Naive thymus-derived CD4-positive, alpha-beta T cell (primary cell): ENCODE measurements at regions not wholly inside any gene's neighbourhood (a gene's known extent, or its start where the extent isn't known, plus 50 kb on each side); places are given as distances from the start of the nearest gene placed in this dataset.
"Not testable (repeated sequence)": the region's sequence is repeated elsewhere in the genome, so short reads cannot be mapped to it uniquely, and the experiment has no call there.

Experiments used
- ATAC-seq: fragments of 150-1000 bp; cut with Tn5 transposase; 2 replicates; pipeline ENCODE4 v1.10.0; 2021; ENCODE audit warnings: mild to moderate bottlenecking, moderate library complexity
- CTCF ChIA-PET: fragments of 350-600 bp; sonication (Branson Sonifier 250); formaldehyde crosslinking; loops from one replicate; lab custom pipeline; 2021; ENCODE audit warnings: antibody characterized with exemption; lab: Charles Lee
- POLR2A ChIA-PET: fragments of 350-600 bp; sonication (Branson Sonifier 250); formaldehyde crosslinking; loops from one replicate; lab custom pipeline; 2021; ENCODE audit warnings: antibody characterized with exemption, inconsistent platforms; lab: Charles Lee
- DNase-seq, 9 donors: peaks; one replicate each; pipeline versions ENCODE4 v3.0.0 to v3.0.0-alpha.2; 2020 to 2022; ENCODE audit warnings: mixed read lengths in 1 of 9
- H3K27ac ChIP-seq: one replicate; pipeline ENCODE4 v1.7.0; 2013; ENCODE audit warnings: mild to moderate bottlenecking, low read depth, low read length, moderate library complexity
- H3K27me3 ChIP-seq, 2 donors: one replicate each; pipeline ENCODE4 v1.7.0; 2013; ENCODE audit warnings: low read length in 2 of 2, mild to moderate bottlenecking in 2 of 2, moderate library complexity in 2 of 2; ENCODE audit not compliant: control insufficient read depth in 2 of 2, insufficient read depth in 2 of 2
- H3K36me3 ChIP-seq, 3 experiments: 1 replicate in 2 of 3; 2 replicates in 1 of 3; pipeline ENCODE4 v1.7.0; 2013; ENCODE audit warnings: low read length in 3 of 3, mild to moderate bottlenecking in 3 of 3, moderate library complexity in 1 of 3; ENCODE audit not compliant: insufficient read depth in 3 of 3, control insufficient read depth in 2 of 3
- H3K4me1 ChIP-seq, 2 donors: one replicate each; pipeline ENCODE4 v1.7.0; 2013; ENCODE audit warnings: low read length in 2 of 2, mild to moderate bottlenecking in 2 of 2, moderate library complexity in 1 of 2; ENCODE audit not compliant: control insufficient read depth in 2 of 2, insufficient read depth in 2 of 2
- H3K4me3 ChIP-seq: 2 replicates; pipeline ENCODE4 v1.7.0; 2013; ENCODE audit warnings: mild to moderate bottlenecking, low read length
- H3K9me3 ChIP-seq, 3 experiments: 1 replicate in 2 of 3; 2 replicates in 1 of 3; pipeline ENCODE4 v1.7.0; 2013; ENCODE audit warnings: low read length in 3 of 3; ENCODE audit not compliant: control insufficient read depth in 2 of 3
- H3K27ac Mint-ChIP-seq, 9 donors: one replicate each; pipeline ENCODE4 v1.8.0; 2020 to 2022; ENCODE audit warnings: mixed read lengths in 9 of 9, mild to moderate bottlenecking in 8 of 9, moderate library complexity in 5 of 9, inconsistent platforms in 2 of 9
- H3K27me3 Mint-ChIP-seq, 5 donors: one replicate each; pipeline ENCODE4 v1.8.0; 2021 to 2022; ENCODE audit warnings: mixed read lengths in 5 of 5, mild to moderate bottlenecking in 1 of 5
- H3K36me3 Mint-ChIP-seq, 5 donors: one replicate each; pipeline ENCODE4 v1.8.0; 2020 to 2022; ENCODE audit warnings: mixed read lengths in 5 of 5, mild to moderate bottlenecking in 3 of 5, inconsistent platforms in 1 of 5
- H3K4me1 Mint-ChIP-seq, 7 donors: one replicate each; pipeline ENCODE4 v1.8.0; 2020 to 2022; ENCODE audit warnings: mixed read lengths in 7 of 7, mild to moderate bottlenecking in 3 of 7, inconsistent platforms in 1 of 7
- H3K4me3 Mint-ChIP-seq, 10 donors: one replicate each; pipeline ENCODE4 v1.8.0; 2020 to 2022; ENCODE audit warnings: mild to moderate bottlenecking in 10 of 10, mixed read lengths in 10 of 10, moderate library complexity in 6 of 10, inconsistent platforms in 2 of 10
- H3K9me3 Mint-ChIP-seq, 11 donors: one replicate each; pipeline ENCODE4 v1.8.0; 2020 to 2022; ENCODE audit warnings: mixed read lengths in 11 of 11, mild to moderate bottlenecking in 4 of 11, inconsistent platforms in 1 of 11, moderate library complexity in 1 of 11
- intact Hi-C, 2 donors: fragments of 100-400 bp; cut with micrococcal nuclease; formaldehyde crosslinking; loops; one replicate each; pipeline ENCODE4 v1.15.1; 2023

DNA sequence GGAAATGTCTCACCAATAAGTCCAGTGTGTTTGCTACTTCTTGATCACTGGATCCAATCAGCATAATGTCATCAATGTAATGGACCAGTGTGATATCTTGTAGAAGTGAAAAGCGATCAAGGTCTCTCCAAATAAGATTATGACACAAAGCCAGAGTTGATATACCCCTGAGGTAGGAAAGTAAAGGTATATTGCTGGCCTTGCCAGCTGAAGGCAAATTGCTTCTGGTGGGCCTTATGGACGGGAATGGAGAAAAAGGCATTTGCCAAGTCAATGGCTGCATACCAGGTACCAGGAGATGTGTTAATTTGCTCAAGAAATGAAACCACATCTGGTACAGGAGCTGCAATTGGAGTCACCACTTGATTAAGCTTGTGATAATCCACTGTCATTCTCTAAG is 158.5 kb downstream of the CYP26A1 start:
- POLR2A ChIA-PET, H3K4me1 Mint-ChIP-seq, H3K27me3 ChIP-seq, H3K36me3 Mint-ChIP-seq, ATAC-seq, CTCF ChIA-PET, H3K27ac ChIP-seq, H3K36me3 ChIP-seq, H3K27ac Mint-ChIP-seq, DNase-seq, H3K27me3 Mint-ChIP-seq, H3K4me1 ChIP-seq, intact Hi-C loops, H3K4me3 ChIP-seq, H3K9me3 Mint-ChIP-seq, H3K9me3 ChIP-seq, H3K4me3 Mint-ChIP-seq: not testable (repeated sequence)

DNA sequence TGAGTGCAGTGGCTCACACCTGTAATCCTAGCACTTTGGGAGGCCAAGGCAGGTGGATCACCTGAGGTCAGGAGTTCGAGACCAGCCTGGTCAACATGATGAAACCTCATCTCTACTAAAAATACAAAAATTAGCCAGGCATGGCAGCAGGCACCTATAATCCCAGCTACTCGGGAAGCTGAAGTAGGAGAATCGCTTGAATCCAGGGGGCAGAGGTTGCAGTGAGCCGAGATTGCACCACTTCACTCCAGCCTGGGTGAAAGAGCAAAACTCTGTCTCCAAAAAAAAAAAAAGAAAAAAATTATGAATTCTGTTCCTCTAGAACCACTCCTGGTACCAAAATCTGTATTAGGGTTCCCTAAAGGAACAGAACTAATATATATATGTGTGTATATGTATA is 161.2 kb downstream of the CYP26A1 start:
- H3K4me3 Mint-ChIP-seq, H3K27ac ChIP-seq, DNase-seq, H3K36me3 Mint-ChIP-seq, ATAC-seq, intact Hi-C loops, H3K27ac Mint-ChIP-seq, H3K4me3 ChIP-seq, H3K27me3 Mint-ChIP-seq, CTCF ChIA-PET, H3K27me3 ChIP-seq, H3K4me1 ChIP-seq, H3K36me3 ChIP-seq, POLR2A ChIA-PET, H3K4me1 Mint-ChIP-seq, H3K9me3 Mint-ChIP-seq, H3K9me3 ChIP-seq: not testable (repeated sequence)

DNA sequence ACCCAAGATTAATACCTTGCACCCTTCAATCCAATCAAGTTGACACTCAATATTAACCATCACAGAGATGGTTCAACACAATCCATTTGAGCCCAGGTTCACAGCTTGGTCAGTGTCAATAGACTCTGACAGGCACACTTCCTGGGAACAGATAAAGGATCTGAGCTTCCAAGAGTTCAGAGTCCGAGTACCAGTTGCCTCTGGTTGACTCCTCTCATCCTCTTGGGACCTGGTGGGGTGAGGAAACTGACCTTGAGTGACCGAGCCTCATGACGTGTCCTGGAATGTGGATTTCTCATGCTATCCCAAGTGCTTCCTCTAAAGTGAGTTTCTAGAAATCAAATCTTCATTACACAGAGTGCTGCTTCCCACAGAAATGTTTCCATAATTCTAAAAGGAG is 162.0 kb downstream of the CYP26A1 start:
- Mint-ChIP-seq H3K4me3 (no peak overlapping the region), H3K27ac (no peak overlapping the region), H3K36me3 (no peaks in the 10 kb centered on the region), H3K4me1 (no peaks in the 10 kb centered on the region), H3K27me3 (peaks cover 5 to 12% (median 6%) of the 10 kb centered on the region in 5 donors), H3K9me3 (no peaks in the 10 kb centered on the region)
- Histone ChIP-seq H3K9me3 (no peaks in the 10 kb centered on the region), H3K27ac (no peak overlapping the region), H3K4me3 (no peak overlapping the region), H3K36me3 (no peaks in the 10 kb centered on the region), H3K4me1 (no peaks in the 10 kb centered on the region), H3K27me3 (no peaks in the 10 kb centered on the region)
- CTCF ChIA-PET = no interaction called here
- POLR2A ChIA-PET = no interaction called here
- no peak for DNase-seq
- intact Hi-C loops = no loop called here
- no peak for ATAC-seq

DNA sequence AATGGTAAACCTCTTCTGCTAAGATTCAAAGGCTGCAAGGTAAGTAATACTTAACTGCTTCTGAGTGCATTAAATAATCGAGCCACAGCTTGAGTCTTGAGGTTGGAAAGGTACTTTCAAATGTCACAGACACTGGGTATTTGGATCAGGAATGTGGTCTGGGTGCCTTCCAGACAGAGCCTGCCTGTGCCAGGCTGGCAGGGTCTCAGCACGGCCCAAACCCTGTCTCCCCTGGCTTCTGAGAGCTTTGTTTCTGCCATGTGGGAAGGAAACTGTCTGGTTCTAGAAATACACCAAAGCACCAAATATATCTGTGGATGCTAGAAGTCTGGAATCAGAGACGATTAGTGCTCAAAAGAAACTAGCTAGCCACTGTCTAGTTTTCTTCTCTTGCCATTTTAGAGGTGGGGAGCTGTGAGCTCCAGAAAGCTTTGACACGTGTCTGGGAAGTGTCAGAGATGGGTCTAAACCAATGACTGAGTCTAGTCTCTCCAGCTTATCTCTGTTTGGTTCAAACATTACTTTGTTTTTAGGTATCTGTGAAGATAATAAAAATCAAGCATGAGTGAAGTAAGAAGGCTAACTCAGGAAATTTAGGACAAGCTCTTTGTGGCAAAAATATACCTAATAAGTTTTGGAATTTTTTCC is 162.8 kb downstream of the CYP26A1 start:
- Histone ChIP-seq H3K4me1 (no peaks in the 10 kb centered on the region), H3K27me3 (no peaks in the 10 kb centered on the region), H3K4me3 (no peak overlapping the region), H3K9me3 (no peaks in the 10 kb centered on the region), H3K27ac (no peak overlapping the region), H3K36me3 (no peaks in the 10 kb centered on the region)
- Mint-ChIP-seq H3K9me3 (no peaks in the 10 kb centered on the region), H3K27me3 (peaks cover 5 to 13% (median 8%) of the 10 kb centered on the region in 5 donors), H3K36me3 (no peaks in the 10 kb centered on the region), H3K4me1 (no peaks in the 10 kb centered on the region), H3K4me3 (no peak overlapping the region), H3K27ac (no peak overlapping the region)
- intact Hi-C loops = no loop called here
- ChIA-PET CTCF (no interaction called here), POLR2A (no interaction called here)
- ATAC-seq (no peak), DNase-seq (no peak)

DNA sequence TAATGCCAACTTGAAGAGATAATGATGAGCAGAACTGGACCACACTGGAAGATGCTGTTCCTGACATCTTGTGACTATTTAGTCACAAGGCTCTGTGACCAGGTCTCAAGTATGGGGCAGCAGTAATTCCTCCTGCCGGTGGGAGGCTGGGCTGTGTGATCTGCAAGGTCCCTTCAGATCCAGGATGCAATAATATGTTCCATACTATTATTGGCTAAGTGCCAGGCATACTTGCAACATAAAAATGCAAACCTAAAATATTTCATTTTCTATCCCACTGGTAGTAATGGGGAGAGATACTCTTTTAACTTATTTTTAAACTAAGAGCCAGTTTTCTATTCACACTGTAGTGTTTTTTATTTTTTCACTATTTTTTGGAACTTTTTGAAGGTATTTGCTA is 171.5 kb downstream of the CYP26A1 start:
- H3K27ac ChIP-seq = no peak overlapping the region
- POLR2A ChIA-PET = no interaction called here
- no peaks in the 10 kb centered on the region for H3K36me3 ChIP-seq
- Mint-ChIP-seq H3K4me3 (no peak overlapping the region), H3K4me1 (no peaks in the 10 kb centered on the region), H3K36me3 (no peaks in the 10 kb centered on the region), H3K27ac (no peak overlapping the region), H3K27me3 (peaks cover 6 to 38% (median 11%) of the 10 kb centered on the region in 5 donors), H3K9me3 (peaks cover 0 to 2% (median 0%) of the 10 kb centered on the region in 11 donors)
- no peak for DNase-seq
- no peaks in the 10 kb centered on the region for H3K27me3 ChIP-seq
- no peak overlapping the region for H3K4me3 ChIP-seq
- H3K9me3 ChIP-seq = no peaks in the 10 kb centered on the region
- CTCF ChIA-PET = no interaction called here
- H3K4me1 ChIP-seq = no peaks in the 10 kb centered on the region
- intact Hi-C loops = no loop called here
- no peak for ATAC-seq

DNA sequence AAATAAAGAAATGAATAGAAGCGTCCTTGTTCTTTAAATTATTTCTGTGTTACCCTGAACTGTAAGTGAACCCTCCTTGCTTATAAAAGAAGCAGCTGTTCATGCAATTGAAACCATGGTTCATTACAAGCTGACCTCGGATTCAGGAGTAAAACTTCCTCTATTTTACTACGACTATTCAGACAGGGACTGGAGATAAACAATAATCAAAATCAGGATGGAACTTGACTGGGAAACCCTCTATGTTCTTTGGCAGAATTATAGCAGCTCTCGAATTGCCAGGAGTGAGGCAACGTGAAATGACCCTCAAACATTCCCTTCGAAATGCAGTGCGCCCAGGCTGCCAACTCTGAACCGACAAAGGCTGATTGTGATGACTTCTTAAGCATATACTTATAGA is 172.1 kb downstream of the CYP26A1 start:
- POLR2A ChIA-PET = no interaction called here
- H3K27me3 Mint-ChIP-seq = peaks cover 6 to 36% (median 8%) of the 10 kb centered on the region in 5 donors
- H3K27me3 ChIP-seq = no peaks in the 10 kb centered on the region
- no peaks in the 10 kb centered on the region for H3K4me1 ChIP-seq
- intact Hi-C loops = no loop called here
- no peak overlapping the region for H3K4me3 ChIP-seq
- DNase-seq (no peak), ATAC-seq (no peak)
- peaks cover 0 to 2% (median 0%) of the 10 kb centered on the region in 11 donors for H3K9me3 Mint-ChIP-seq
- H3K36me3 ChIP-seq = no peaks in the 10 kb centered on the region
- H3K27ac Mint-ChIP-seq = no peak overlapping the region
- H3K9me3 ChIP-seq = no peaks in the 10 kb centered on the region
- CTCF ChIA-PET = no interaction called here
- H3K36me3 Mint-ChIP-seq = no peaks in the 10 kb centered on the region
- no peak overlapping the region for H3K27ac ChIP-seq
- no peak overlapping the region for H3K4me3 Mint-ChIP-seq
- no peaks in the 10 kb centered on the region for H3K4me1 Mint-ChIP-seq

DNA sequence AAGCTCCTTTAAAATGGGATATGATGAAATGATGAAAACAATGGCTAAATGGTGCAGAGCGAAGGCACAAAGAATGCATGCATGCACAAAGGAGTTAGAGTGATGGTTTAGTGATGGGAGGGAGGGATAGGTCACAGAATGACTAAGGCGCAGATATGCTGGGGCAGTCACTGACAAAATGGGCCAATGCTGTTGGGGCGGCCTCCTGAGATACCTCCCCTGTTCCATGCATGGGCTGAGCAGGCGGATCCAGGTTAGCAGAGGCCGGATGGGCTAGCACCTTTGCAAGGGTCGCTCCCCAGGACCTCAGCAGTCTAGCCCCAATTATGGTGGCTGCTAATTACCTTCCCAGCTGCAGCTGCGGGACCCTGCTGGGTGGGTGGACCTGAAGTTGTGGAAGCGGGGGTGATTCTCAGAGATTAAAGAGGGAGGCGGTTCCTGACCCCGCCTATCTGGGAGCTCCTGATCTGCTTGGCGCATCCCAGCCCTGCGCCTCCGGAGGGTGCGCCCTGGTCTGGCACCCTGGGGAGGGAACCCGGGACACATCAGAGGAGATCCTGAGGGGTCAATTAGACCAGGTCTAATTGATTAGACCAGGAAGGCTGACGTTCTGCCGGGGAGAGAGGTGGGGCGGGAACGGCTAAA is 175.0 kb downstream of the CYP26A1 start:
- H3K27ac Mint-ChIP-seq = no peak overlapping the region
- intact Hi-C loops = no loop called here
- Histone ChIP-seq H3K4me3 (no peak overlapping the region), H3K36me3 (no peaks in the 10 kb centered on the region), H3K9me3 (no peaks in the 10 kb centered on the region), H3K27me3 (no peaks in the 10 kb centered on the region), H3K4me1 (no peaks in the 10 kb centered on the region), H3K27ac (no peak overlapping the region)
- no peak overlapping the region for H3K4me3 Mint-ChIP-seq
- no peak for DNase-seq
- H3K4me1 Mint-ChIP-seq = no peaks in the 10 kb centered on the region
- CTCF ChIA-PET = no interaction called here
- H3K27me3 Mint-ChIP-seq = peaks cover 5 to 28% (median 6%) of the 10 kb centered on the region in 5 donors
- H3K36me3 Mint-ChIP-seq = no peaks in the 10 kb centered on the region
- H3K9me3 Mint-ChIP-seq = peaks cover 0 to 2% (median 0%) of the 10 kb centered on the region in 11 donors
- POLR2A ChIA-PET = no interaction called here
- ATAC-seq = no peak
